DMS53 treated with DMSO at 0.1 percent for 48 hours (cell line): ENCODE measurements at regions not wholly inside any gene's neighbourhood (a gene's known extent, or its start where the extent isn't known, plus 50 kb on each side); places are given as distances from the start of the nearest gene placed in this dataset.

Source experiments
- DNase-seq: peaks from one replicate; lab custom pipeline; 2025; ENCODE audit not compliant: unreplicated experiment; lab: John Stamatoyannopoulos, UW

GRCh38 chr2:158009399-158009798 lies 92.3 kb upstream of the UPP2 start:
- no peak for DNase-seq

- no peak for DNase-seq
Measured at GRCh38 chr2:158006961-158007719, 94.5 kb upstream of the UPP2 start.

- no peak for DNase-seq
Measured at GRCh38 chr2:158004126-158004764, 97.4 kb upstream of the UPP2 start.

- DNase-seq = no peak
Measured at GRCh38 chr2:158002079-158002478, 99.6 kb upstream of the UPP2 start.

- DNase-seq = no peak
Measured at GRCh38 chr2:157996799-157997198, 104.9 kb upstream of the UPP2 start.

- DNase-seq = no peak
Measured at GRCh38 chr2:157995117-157995516, 106.6 kb upstream of the UPP2 start.

GRCh38 chr2:157991932-157992331 lies 109.7 kb upstream of the UPP2 start:
- DNase-seq = no peak

GRCh38 chr2:157990173-157990572 lies 111.5 kb upstream of the UPP2 start:
- DNase-seq = no peak

- DNase-seq = no peak
Measured at GRCh38 chr2:157989227-157989626, 112.4 kb upstream of the UPP2 start.

- no peak for DNase-seq
Measured at GRCh38 chr2:157986761-157987160, 110.6 kb upstream of the ACVR1 start.

GRCh38 chr2:157984866-157985265 lies 108.7 kb upstream of the ACVR1 start:
- DNase-seq = no peak

GRCh38 chr2:157980020-157980419 lies 103.9 kb upstream of the ACVR1 start:
- DNase-seq = no peak

- DNase-seq = no peak
Measured at GRCh38 chr2:157971702-157972101, 95.6 kb upstream of the ACVR1 start.

GRCh38 chr2:157967856-157968255 lies 91.7 kb upstream of the ACVR1 start:
- DNase-seq = no peak

- no peak for DNase-seq
Measured at GRCh38 chr2:157959249-157959648, 83.1 kb upstream of the ACVR1 start.

GRCh38 chr2:157957596-157957995 lies 81.5 kb upstream of the ACVR1 start:
- DNase-seq = no peak

GRCh38 chr2:157952558-157952957 lies 76.4 kb upstream of the ACVR1 start:
- DNase-seq = no peak

GRCh38 chr2:157948856-157949255 lies 72.7 kb upstream of the ACVR1 start:
- no peak for DNase-seq

GRCh38 chr2:157946919-157947557 lies 70.9 kb upstream of the ACVR1 start:
- no peak for DNase-seq

- no peak for DNase-seq
Measured at GRCh38 chr2:157940024-157940423, 63.9 kb upstream of the ACVR1 start.

GRCh38 chr2:157938556-157938955 lies 62.4 kb upstream of the ACVR1 start:
- DNase-seq = no peak

- DNase-seq = no peak
Measured at GRCh38 chr2:157936406-157936805, 60.3 kb upstream of the ACVR1 start.
